Breast epithelium (tissue), 3 donors: ENCODE measurements at regions not wholly inside any gene's neighbourhood (a gene's known extent, or its start where the extent isn't known, plus 50 kb on each side); places are given as distances from the start of the nearest gene placed in this dataset.

ENCODE experiments used
- CTCF ChIP-seq, 3 donors: fragments of 450-650 bp; IDR thresholded peaks; one replicate each; pipeline ENCODE4 v1.5.1; 2016 to 2017; ENCODE audit warnings: antibody characterized with exemption in 3 of 3, mild to moderate bottlenecking in 3 of 3, moderate library complexity in 3 of 3
- POLR2A ChIP-seq: fragments of 450-650 bp; IDR thresholded peaks from one replicate; pipeline ENCODE4 v1.6.1; 2016; ENCODE audit warnings: antibody characterized with exemption, mild to moderate bottlenecking, moderate library complexity
- POLR2AphosphoS5 ChIP-seq, 3 donors: sonication (generic); formaldehyde crosslinking; IDR thresholded peaks; one replicate each; pipeline ENCODE4 v1.6.1; 2017; ENCODE audit warnings: antibody characterized with exemption in 3 of 3

GRCh38 chr2:204367466-204367865 is 177.8 kb upstream of the PARD3B start:
- no peak for TF ChIP-seq CTCF (IDR thresholded peaks at IDR 0.05)
- TF ChIP-seq POLR2A = no peak
- TF ChIP-seq POLR2AphosphoS5 (IDR thresholded peaks at IDR 0.05) = no peak
